Medulla oblongata (tissue), 1 donor: ENCODE measurements at regions not wholly inside any gene's neighbourhood (a gene's known extent, or its start where the extent isn't known, plus 50 kb on each side); places are given as distances from the start of the nearest gene placed in this dataset.

Experiments
- DNase-seq: peaks from one replicate; pipeline ENCODE4 v3.0.0-alpha.2; 2015; ENCODE audit errors: extremely low spot score

- no peak for DNase-seq
Observed at GRCh38 chr10:111131168-111131799, 54.5 kb downstream of the ADRA2A start.

GRCh38 chr10:111137007-111137406 is 60.2 kb downstream of the ADRA2A start:
- no peak for DNase-seq

DNA sequence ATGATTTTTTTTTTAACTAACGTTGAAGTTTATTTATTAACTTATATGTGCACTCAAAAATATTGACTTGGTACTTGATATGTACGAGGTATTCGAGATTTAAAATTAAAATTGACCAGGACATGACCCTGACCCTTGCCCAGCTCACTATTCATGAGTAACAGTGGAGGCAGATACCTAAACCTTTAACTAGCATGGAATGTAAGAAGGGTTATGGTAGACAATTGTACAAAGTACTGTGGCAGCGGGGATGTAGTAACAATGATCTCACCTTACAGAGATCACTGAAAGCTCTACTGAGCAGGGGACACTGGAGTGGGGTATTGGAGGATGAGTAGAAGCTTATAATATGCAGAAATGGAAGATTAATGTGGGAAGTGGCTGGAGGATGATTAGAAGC is 60.8 kb downstream of the ADRA2A start:
- no peak for DNase-seq

- DNase-seq = no peak
Observed at GRCh38 chr10:111138544-111138943, 61.7 kb downstream of the ADRA2A start.

DNA sequence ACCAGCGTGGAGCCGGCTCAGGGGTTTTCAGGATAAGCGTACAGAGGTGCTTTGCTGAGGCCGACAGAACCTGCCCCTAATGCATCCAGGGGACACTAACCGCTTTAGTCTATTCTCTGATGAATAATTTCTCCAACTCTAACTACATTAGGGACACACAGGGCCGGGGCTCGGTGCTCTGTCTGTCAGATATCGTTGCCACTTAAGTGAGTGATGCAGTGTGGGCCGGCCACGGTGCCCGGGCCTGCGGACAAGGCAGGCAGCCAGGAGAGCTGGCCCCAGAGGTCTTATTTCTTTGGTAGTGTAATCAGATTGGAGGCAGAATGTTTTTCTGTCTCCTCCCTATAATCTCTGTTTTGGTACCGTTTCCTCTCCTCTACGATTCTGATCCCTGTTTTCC is 62.7 kb downstream of the ADRA2A start:
- DNase-seq = no peak

DNA sequence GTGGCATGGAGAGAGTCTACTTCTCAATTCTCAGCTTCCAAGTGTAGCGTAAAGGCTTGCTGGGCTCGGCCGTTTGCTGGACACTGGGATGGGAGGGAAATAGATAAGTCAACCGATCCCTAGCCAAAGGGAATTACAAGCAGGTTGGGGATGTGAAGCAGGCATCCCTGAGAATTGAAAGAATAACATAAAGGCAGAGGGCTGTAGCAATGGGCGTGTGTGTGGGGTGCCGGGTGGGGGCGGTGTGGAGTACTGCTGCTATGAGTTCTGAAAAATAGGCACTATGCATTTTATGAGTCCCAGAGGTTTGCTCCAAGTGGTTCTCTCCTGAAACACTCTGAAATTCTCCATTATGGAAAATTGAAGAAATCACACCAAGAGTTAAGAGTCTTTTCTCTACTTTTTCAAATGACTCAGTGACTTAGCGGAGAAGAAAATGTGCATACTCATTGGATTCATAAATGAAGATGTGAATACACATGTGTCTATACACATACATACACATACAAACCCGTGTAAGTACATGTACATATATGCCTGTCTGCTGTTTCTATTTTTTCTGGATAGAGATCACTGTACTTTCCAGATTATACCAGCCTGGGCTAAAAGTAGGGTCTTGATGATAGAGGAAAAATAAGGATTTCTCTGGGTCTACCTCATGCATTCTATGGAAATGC is 65.4 kb downstream of the ADRA2A start:
- DNase-seq = no peak

GRCh38 chr10:111146025-111146640 is 69.3 kb downstream of the ADRA2A start:
- DNase-seq = peak; percentile 59

GRCh38 chr10:111148025-111148424 is 71.2 kb downstream of the ADRA2A start:
- DNase-seq = no peak

- DNase-seq = no peak
Observed at GRCh38 chr10:111148440-111148839, 71.6 kb downstream of the ADRA2A start.

DNA sequence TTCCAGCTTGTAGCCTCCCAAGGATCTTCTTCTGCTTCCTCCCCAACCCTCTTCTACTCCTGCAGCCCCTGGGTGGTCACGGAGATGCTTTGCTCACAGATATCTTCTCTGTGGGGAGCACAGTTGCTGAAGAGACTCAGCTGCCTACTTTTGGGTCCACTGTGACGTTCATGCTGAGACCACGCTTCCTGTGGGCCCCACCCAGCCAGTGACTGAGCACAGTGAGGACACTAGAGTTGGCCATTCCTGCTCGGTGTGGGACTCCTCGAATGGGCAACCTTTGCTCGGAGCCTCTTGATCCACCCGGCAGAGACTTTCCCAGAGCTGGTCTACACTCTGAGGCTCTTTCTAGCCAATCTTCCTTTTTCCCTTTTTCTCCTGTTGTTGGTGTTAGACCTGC is 73.9 kb downstream of the ADRA2A start:
- no peak for DNase-seq

DNA sequence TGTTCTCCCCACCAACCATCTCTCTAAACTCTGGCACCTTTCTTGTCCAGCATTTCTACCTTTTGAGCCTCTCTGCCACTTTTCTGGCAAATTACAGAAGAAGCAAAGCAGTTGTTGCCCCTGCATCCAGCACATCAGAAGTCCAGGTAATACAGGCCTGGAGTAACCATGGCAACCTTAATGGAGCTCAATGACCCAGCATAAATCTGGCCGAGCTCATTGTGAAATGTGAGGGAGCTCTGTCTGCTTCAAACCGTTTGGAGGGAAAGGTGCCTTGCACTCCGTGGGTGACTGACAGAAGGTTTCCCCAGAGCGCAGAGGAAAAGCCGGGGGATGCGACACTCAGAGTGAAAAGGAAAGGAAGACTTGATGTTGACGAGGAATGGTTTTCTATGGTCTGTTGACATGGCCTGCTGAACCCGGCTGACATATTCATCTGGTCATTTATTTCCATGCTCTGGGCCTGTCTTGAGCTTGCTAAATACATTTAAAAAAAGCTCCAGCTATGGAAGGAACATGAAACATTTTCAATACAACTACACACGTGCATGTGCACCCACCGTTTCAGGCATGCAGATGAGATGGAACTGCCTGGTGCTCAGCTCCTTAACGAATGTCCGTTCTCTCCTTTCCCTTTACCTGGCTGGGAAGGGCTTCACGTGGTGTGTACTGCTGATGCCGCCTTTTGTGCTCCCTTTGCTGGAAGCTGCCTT is 74.9 kb downstream of the ADRA2A start:
- no peak for DNase-seq

- no peak for DNase-seq
Observed at GRCh38 chr10:111156754-111157153, 79.9 kb downstream of the ADRA2A start.

DNA sequence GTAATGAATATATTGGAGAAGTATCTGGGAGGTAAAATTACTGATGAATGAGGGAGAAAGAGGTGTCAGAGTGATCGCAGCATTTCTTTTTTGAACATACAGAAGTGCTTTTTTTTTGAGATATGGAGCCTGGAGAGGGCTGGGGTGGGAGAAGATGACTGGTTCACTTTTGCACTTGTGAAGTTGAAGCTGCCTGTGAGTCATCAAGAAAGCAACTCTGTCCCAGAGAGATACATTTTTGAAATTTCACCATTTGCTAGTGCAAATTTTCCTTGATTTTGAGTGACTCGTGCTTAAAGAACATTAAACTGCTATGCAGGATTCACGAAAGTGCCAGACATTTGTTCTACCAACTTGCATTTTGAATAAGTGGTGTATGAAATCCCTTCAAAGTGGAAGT is 81.8 kb downstream of the ADRA2A start:
- DNase-seq = no peak

DNA sequence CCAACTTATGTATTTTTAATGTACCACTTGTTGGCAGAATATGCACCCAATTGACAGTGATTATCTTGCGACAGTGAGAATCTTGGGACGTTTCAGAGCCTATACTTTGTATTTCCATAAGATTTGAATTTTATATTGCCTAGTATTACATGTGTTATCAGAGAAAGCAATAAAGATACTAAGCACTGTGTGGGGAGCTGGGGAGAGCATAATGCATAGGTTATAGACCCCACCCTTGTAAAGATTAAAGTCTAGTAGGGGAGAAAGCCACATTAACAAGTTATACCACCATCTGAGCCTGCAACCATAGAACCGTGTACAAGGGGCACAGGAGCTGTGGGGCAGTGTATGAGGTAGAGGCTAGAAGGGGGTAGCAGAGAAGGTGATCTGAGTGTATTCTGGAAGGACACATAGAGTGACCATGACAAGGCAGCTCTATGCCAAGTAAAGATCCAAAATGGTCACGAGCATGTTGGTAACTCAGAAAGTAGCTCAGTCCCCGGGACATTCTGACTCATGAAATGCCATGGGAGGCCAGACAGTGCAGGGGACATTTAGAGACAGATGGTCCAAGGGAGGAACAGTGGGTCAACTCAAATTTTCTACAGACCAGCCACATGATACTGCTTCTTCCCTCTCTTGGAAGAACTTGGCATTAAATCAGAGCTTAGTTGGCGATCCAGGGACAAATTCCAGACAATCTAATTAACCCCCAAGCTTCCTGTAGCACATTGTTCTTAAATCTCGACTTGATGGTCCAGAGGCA is 84.5 kb downstream of the ADRA2A start:
- no peak for DNase-seq

- no peak for DNase-seq
Observed at GRCh38 chr10:111171183-111171582, 94.4 kb downstream of the ADRA2A start.

DNA sequence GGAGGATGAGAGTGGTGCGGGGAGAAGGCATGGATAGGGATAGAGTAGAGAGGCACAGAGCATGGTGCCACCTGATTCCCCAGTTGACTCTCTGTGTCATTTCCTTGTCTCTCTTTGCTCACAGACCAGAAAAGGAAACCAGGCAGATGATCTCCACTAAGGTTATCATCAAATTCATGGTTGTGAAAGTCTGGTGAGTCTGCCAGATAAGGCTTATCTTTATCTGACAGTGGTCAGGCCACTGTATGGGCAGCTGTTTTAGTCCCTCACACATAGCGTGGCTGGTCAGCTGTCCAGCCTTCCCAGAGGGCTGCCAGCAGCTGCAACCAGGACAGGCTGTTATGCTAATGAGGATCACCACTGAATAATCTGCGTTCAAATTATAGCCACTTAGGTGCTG is 99.0 kb downstream of the ADRA2A start:
- DNase-seq = no peak

DNA sequence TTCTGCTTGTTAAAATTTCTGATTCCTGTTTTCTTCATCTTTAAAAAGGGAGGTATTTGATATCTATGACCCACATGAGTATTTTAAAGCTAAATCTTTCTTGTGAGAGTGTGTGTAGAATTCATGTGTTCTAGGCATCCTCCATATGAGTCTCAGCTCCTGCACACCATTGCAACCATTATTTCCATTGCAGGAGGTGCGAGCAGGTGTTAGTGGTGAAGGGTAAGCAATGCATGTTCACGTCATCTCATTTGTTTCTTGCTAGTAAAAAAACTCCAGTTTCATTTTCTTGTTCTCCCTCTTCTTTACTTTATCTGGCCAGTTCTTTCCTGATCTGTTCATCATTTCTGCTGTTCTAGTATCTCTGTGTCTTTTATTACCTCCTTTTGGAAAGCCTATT is 100.5 kb downstream of the ADRA2A start:
- no peak for DNase-seq

- DNase-seq = no peak
Observed at GRCh38 chr10:111179514-111179913, 102.7 kb downstream of the ADRA2A start.

- DNase-seq = no peak
Observed at GRCh38 chr10:111186358-111186757, 109.5 kb downstream of the ADRA2A start.

DNA sequence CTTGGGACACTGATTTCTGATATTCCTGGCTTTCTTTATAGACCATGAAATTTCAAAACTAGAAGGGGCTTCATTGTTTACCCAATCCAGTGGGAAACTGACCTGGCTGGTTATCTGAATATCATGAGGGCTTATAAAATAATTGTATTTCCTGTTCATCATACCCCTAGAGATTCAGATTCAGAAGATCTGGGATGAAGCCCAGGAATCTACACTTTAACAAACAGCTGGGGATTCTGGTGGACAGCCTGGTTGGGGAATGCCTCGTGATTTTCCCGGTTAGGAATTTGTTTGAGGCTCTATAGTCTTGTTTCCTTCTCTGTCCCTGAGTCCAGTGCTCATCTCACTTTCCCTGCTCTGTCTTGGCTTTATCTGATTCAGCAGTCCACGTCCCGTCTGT is 110.3 kb downstream of the ADRA2A start:
- no peak for DNase-seq

DNA sequence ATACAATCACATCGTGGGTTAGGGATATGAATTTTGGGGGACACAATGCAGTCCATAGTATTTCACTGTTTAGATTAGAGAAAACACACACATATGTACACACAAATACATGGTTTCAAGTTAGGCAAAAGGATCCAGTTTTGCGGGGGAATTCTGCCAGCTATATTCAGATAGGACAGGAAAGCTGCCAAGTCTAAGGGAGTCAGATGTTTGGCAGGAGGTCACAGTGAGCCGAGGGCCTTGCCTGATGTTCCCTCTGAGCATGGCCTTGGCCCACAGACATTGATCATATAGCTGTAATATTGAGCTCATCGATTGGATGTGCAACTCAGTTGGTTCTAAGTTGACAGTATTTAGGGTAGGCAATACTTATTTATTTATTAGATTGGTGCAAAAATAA is 122.8 kb downstream of the ADRA2A start:
- no peak for DNase-seq
